MM.1S (cell line): ENCODE measurements at regions not wholly inside any gene's neighbourhood (a gene's known extent, or its start where the extent isn't known, plus 50 kb on each side); places are given as distances from the start of the nearest gene placed in this dataset.

Experiments used
- DNase-seq: peaks from one replicate; pipeline ENCODE4 v3.0.0-alpha.2; 2015
- H2AFZ ChIP-seq: fragments of 300-600 bp; sonication (generic); 2 replicates; pipeline ENCODE4 v1.6.0; 2016; ENCODE audit warnings: antibody characterized with exemption, low read length
- H3F3A ChIP-seq: fragments of 300-600 bp; sonication (generic); 2 replicates; pipeline ENCODE4 v1.6.1; 2016; ENCODE audit warnings: mild to moderate bottlenecking, antibody characterized with exemption, low read length, moderate library complexity, mixed read lengths; ENCODE audit not compliant: insufficient read depth
- H3K27ac ChIP-seq: fragments of 300-600 bp; sonication (generic); 2 replicates; pipeline ENCODE4 v1.5.1; 2016; ENCODE audit warnings: mild to moderate bottlenecking, low read length
- H3K27me3 ChIP-seq: fragments of 300-600 bp; sonication (generic); replicated peaks from 2 replicates; pipeline ENCODE4 v1.6.0; 2016; ENCODE audit warnings: low read length; ENCODE audit not compliant: insufficient read depth
- H3K36me3 ChIP-seq: fragments of 300-600 bp; sonication (generic); replicated peaks from 2 replicates; pipeline ENCODE4 v1.6.1; 2016; ENCODE audit warnings: mild to moderate bottlenecking, low read length, mixed read lengths; ENCODE audit not compliant: insufficient read depth
- H3K4me1 ChIP-seq: fragments of 300-600 bp; sonication (generic); 2 replicates; pipeline ENCODE4 v1.6.1; 2016; ENCODE audit warnings: low read length, mixed read lengths
- H3K4me2 ChIP-seq: fragments of 300-600 bp; sonication (generic); 2 replicates; pipeline ENCODE4 v1.6.0; 2016; ENCODE audit warnings: low read depth, low read length
- H3K4me3 ChIP-seq: fragments of 300-600 bp; sonication (generic); 2 replicates; pipeline ENCODE4 v1.5.1; 2016; ENCODE audit warnings: low read length, mixed read lengths
- H3K79me2 ChIP-seq: fragments of 300-600 bp; sonication (generic); 2 replicates; pipeline ENCODE4 v1.6.1; 2016; ENCODE audit warnings: mixed run types, low read length, mixed read lengths
- H3K9ac ChIP-seq: fragments of 300-600 bp; sonication (generic); 2 replicates; pipeline ENCODE4 v1.6.1; 2016; ENCODE audit warnings: low read length, mixed read lengths
- H3K9me2 ChIP-seq: fragments of 300-600 bp; sonication (generic); replicated peaks from 2 replicates; pipeline ENCODE4 v1.6.1; 2016; ENCODE audit warnings: mild to moderate bottlenecking, low read length, mixed read lengths; ENCODE audit not compliant: insufficient read depth
- H3K9me3 ChIP-seq: fragments of 300-600 bp; sonication (generic); replicated peaks from 2 replicates; pipeline ENCODE4 v1.6.1; 2016; ENCODE audit warnings: mild to moderate bottlenecking, low read length, mixed read lengths; ENCODE audit not compliant: insufficient read depth
- H4K20me1 ChIP-seq: fragments of 300-600 bp; sonication (generic); 2 replicates; pipeline ENCODE4 v1.6.1; 2016; ENCODE audit warnings: mild to moderate bottlenecking, low read length, moderate library complexity, mixed read lengths; ENCODE audit not compliant: insufficient read depth
- EZH2 ChIP-seq: fragments of 300-600 bp; sonication (generic); optimal IDR thresholded peaks from 2 replicates; pipeline ENCODE3; 2017; ENCODE audit warnings: low read depth, mild to moderate bottlenecking, antibody characterized with exemption, low read length, mixed read lengths
- EZH2phosphoT487 ChIP-seq: fragments of 300-600 bp; sonication (generic); IDR thresholded peaks from 2 replicates; pipeline ENCODE4 v1.6.1; 2018; ENCODE audit warnings: antibody characterized with exemption, low read length
- TF ChIP-seq, protein P1 (sequence below): fragments of 300-600 bp; sonication (generic); IDR thresholded peaks from 2 replicates; pipeline ENCODE4 v1.5.1; 2016; ENCODE audit warnings: antibody characterized with exemption, low read length, mixed read lengths

DNA sequence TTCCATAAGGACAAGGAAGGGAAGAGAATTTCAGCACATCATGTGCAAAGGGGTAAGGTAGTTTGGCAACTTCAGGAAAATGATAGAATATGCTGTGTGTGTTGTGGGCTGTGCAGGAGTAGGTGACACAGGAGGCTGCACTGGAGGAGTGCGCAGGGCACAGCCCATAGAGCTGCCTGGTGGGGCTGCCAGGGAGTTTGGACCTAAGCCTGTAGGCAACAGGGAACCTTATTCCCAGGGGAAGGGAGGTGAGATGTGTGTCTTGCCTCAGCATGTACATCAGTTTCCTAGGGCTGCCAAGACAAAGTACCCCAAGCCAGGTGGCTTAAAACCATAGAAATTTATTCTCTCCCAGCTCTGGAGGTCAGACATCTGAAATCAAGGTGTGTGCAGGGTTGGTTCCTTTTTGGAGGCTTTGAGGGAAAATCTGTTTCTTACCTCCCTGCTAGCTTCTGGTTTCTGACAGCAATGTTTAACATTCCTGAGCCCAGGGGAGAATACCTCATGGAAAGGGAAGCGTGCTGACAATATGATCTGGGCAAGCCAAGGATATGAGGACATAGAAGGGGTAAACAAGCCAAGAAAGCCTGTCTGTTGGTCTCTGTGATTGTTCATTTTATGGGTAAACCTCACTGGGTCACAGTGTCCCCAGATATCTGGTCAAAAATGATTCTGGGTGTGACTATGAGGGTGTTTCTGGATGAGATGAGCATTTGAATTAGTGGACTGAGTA, 174.0 kb upstream of the NTF3 start:
- no peaks in the 10 kb centered on the region for H3K36me3 ChIP-seq
- H3K4me2 ChIP-seq: no peak overlapping the region
- no peak overlapping the region for H2AFZ ChIP-seq
- no peaks in the 10 kb centered on the region for H3K9me3 ChIP-seq
- TF ChIP-seq EZH2phosphoT487 (no peak), EZH2 (no peak)
- TF ChIP-seq, protein P1, sequence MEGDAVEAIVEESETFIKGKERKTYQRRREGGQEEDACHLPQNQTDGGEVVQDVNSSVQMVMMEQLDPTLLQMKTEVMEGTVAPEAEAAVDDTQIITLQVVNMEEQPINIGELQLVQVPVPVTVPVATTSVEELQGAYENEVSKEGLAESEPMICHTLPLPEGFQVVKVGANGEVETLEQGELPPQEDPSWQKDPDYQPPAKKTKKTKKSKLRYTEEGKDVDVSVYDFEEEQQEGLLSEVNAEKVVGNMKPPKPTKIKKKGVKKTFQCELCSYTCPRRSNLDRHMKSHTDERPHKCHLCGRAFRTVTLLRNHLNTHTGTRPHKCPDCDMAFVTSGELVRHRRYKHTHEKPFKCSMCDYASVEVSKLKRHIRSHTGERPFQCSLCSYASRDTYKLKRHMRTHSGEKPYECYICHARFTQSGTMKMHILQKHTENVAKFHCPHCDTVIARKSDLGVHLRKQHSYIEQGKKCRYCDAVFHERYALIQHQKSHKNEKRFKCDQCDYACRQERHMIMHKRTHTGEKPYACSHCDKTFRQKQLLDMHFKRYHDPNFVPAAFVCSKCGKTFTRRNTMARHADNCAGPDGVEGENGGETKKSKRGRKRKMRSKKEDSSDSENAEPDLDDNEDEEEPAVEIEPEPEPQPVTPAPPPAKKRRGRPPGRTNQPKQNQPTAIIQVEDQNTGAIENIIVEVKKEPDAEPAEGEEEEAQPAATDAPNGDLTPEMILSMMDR: no peak
- H3K27me3 ChIP-seq: no peaks in the 10 kb centered on the region
- H3K27ac ChIP-seq: no peak overlapping the region
- no peaks in the 10 kb centered on the region for H3K79me2 ChIP-seq
- DNase-seq: no peak
- H3K4me3 ChIP-seq: no peak overlapping the region
- no peaks in the 10 kb centered on the region for H4K20me1 ChIP-seq
- no peaks in the 10 kb centered on the region for H3K4me1 ChIP-seq
- H3K9me2 ChIP-seq: no peaks in the 10 kb centered on the region
- no peaks in the 10 kb centered on the region for H3F3A ChIP-seq
- H3K9ac ChIP-seq: no peak overlapping the region

- no peaks in the 10 kb centered on the region for H3K9me3 ChIP-seq
- no peak for DNase-seq
- no peak overlapping the region for H2AFZ ChIP-seq
- no peaks in the 10 kb centered on the region for H3K4me1 ChIP-seq
- no peaks in the 10 kb centered on the region for H3K79me2 ChIP-seq
- no peaks in the 10 kb centered on the region for H3K27me3 ChIP-seq
- H3K9me2 ChIP-seq: no peaks in the 10 kb centered on the region
- H4K20me1 ChIP-seq: no peaks in the 10 kb centered on the region
- H3K4me2 ChIP-seq: no peak overlapping the region
- TF ChIP-seq EZH2phosphoT487 (no peak), EZH2 (no peak)
- TF ChIP-seq, protein P1: no peak
- H3K27ac ChIP-seq: no peak overlapping the region
- no peak overlapping the region for H3K4me3 ChIP-seq
- no peaks in the 10 kb centered on the region for H3K36me3 ChIP-seq
- no peak overlapping the region for H3K9ac ChIP-seq
- no peaks in the 10 kb centered on the region for H3F3A ChIP-seq
These were observed 173.4 kb upstream of the NTF3 start for GRCh38 chr12:5258498-5258897.

- no peak overlapping the region for H2AFZ ChIP-seq
- no peaks in the 10 kb centered on the region for H4K20me1 ChIP-seq
- no peaks in the 10 kb centered on the region for H3K79me2 ChIP-seq
- no peaks in the 10 kb centered on the region for H3K36me3 ChIP-seq
- H3K4me3 ChIP-seq: no peak overlapping the region
- no peaks in the 10 kb centered on the region for H3K9me2 ChIP-seq
- no peak for DNase-seq
- no peaks in the 10 kb centered on the region for H3F3A ChIP-seq
- no peaks in the 10 kb centered on the region for H3K9me3 ChIP-seq
- H3K27ac ChIP-seq: no peak overlapping the region
- H3K4me1 ChIP-seq: no peaks in the 10 kb centered on the region
- H3K9ac ChIP-seq: no peak overlapping the region
- TF ChIP-seq, protein P1: no peak
- no peak for TF ChIP-seq EZH2
- no peak for TF ChIP-seq EZH2phosphoT487
- H3K4me2 ChIP-seq: no peak overlapping the region
- no peaks in the 10 kb centered on the region for H3K27me3 ChIP-seq
These were observed 173.0 kb upstream of the NTF3 start for GRCh38 chr12:5258926-5259325.
